GM19240 (cell line): ENCODE measurements at regions not wholly inside any gene's neighbourhood (a gene's known extent, or its start where the extent isn't known, plus 50 kb on each side); places are given as distances from the start of the nearest gene placed in this dataset.

ENCODE experiments used
- DNase-seq: peaks from one replicate; pipeline ENCODE4 v3.0.0; 2011; ENCODE audit warnings: low spot score; ENCODE audit not compliant: insufficient read length

DNA sequence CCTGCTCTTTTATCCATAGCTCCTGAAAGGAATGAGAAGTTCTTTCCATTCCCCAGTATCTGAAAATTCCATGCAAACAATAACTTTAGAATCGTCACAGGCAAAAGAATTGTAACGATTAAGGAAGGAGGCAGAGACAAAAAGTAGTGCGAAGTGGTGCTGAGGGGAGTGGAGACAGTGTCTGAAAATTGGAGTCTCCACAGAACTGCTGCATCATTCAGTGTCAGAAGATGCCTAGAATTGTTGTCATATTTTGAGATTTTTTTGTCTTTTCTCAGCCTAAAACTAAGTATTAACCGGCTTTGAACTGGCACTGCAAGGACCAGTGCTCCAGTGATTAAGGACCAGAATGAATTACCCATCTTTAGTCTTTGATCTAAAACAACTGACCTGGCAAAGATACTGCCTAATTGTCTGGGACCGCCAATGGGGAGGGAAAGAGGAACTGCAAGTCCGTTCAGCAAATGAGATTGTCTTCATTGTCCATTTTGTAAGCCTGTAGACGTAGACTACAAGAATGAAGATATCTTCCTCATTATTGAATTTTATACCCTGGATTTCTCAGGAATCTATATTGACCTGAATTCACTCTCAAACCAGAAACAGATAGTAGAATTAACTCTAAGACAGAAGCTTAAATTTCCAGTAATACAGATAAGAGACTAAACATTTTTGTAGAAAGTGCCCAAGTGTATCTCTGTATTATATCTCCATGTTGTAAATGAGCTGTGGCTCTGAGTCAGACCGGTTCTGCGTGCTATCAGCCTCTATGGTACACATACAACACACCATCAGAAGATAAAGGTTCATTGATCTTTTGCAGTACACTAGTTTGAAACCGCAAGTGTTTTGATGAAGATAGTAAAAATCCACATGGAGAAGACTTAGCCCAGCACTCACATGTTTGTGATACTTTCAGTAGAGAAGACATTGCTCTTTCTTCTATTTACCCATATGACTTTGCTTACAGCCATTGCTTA is 293.2 kb downstream of the EFNB2 start:
- DNase-seq: no peak

- no peak for DNase-seq
Observed at GRCh38 chr13:106238690-106239089, 296.8 kb downstream of the EFNB2 start.

DNA sequence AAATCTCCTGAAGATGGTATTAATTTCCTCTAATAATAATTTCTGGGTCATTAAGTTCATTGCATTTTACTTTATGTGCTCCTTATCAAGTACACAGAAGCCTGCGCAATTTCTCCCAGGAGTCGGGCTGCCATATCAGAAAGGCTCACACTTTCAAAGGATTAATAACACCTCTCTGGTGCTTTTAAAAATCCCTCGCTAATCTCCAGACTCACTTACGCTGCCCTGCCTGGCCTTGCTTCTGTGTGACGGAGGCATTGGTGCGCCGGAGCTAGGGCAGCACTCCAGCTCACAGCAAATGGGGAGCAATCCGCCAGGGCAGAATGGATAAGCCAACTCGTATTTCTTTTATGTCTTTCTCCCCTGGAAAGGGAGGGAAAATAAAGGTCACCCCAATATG is 300.8 kb downstream of the EFNB2 start:
- no peak for DNase-seq

GRCh38 chr13:106233134-106233735 is 302.2 kb downstream of the EFNB2 start:
- no peak for DNase-seq

- no peak for DNase-seq
Observed at GRCh38 chr13:106232681-106233080, 302.8 kb downstream of the EFNB2 start.

- no peak for DNase-seq
Observed at GRCh38 chr13:106230450-106230849, 305.0 kb downstream of the EFNB2 start.

DNA sequence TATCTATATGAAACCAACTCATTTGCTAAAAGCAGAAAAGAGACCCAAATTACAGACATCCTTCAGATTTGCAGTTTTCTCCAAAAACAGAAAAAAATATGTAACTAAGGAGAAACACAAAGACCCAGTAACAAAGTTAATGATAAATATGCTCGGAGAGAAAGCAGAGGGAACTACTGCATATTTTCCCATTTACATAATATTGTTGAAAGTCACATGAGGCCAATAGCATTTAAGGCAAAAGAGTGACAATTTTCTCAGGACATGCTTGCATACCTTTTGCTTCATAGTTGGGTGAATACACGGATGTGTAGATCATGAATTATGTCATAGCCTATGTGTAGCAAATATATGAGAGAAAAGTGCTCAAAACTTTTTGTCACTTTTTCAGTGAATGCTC is 310.3 kb downstream of the EFNB2 start:
- no peak for DNase-seq

- no peak for DNase-seq
Observed at GRCh38 chr13:106220211-106220610, 315.3 kb downstream of the EFNB2 start.

DNA sequence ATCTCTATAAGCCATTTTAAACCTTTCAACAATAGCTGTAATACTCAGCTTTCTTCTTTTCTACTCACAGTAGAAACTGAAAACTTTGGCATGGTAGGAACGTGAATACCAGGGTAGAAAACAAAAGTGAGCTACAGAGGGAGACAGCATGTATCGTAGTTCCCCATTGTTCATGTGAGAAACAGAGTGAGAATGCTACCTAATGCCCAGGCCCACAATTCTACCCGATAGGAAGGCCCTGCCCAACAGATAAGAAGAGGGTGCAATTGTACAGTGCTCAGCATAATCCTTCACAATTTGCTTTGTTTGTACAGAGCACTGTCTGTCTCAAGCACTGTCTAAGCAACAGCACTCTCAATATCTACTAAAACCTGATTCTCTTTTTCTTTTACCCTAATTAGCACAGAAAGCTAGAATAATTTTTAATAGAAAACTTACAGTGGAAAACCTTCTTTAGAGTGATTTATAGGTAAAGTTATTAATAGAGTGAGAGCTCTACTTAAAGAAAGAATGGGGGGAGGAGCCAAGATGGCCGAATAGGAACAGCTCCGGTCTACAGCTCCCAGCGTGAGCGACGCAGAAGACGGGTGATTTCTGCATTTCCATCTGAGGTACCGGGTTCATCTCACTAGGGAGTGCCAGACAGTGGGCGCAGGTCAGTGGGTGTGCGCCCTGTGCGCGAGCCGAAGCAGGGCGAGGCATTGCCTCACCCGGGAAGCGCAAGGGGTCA is 322.3 kb downstream of the EFNB2 start:
- no peak for DNase-seq

GRCh38 chr13:106212386-106213010 is 323.0 kb downstream of the EFNB2 start:
- DNase-seq: no peak

DNA sequence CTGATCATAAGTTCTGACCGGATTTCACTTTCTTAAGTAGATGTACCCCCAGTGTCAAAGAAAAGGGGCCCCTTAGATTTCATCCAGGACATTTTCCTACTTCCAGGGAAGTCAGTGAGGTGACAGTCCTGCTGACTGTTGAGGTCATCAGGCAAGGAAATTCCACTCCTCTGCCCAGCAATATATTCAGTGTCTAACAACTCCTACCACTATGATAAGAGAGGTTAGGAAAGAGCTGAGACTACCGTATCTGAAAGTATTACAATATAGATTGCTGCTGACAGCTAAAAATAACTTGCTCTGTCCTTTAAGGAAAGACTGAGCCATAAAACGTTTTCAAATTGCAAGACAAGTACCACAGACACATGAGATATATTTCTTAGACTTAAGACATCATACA is 325.1 kb downstream of the EFNB2 start:
- DNase-seq: no peak

GRCh38 chr13:106205871-106206270 is 329.6 kb downstream of the EFNB2 start:
- no peak for DNase-seq

DNA sequence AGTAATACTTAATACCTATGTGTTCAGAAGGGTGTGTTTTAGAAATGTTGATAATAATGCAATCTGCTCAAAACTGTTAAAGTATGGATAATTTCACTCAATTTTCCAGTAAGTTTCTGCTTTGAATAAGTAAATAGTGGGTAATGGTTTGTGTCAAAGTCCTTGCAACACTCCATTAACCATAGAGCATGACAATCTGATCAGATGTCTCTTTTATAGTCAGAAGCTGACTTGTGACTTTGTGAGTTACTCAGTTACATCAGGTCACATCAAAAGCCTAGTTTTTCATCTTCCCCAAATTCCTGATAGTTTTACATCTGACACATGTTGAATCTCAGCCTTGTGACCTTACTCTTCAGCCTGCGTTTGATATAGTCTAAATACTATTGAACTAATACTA is 338.0 kb downstream of the EFNB2 start:
- no peak for DNase-seq

DNA sequence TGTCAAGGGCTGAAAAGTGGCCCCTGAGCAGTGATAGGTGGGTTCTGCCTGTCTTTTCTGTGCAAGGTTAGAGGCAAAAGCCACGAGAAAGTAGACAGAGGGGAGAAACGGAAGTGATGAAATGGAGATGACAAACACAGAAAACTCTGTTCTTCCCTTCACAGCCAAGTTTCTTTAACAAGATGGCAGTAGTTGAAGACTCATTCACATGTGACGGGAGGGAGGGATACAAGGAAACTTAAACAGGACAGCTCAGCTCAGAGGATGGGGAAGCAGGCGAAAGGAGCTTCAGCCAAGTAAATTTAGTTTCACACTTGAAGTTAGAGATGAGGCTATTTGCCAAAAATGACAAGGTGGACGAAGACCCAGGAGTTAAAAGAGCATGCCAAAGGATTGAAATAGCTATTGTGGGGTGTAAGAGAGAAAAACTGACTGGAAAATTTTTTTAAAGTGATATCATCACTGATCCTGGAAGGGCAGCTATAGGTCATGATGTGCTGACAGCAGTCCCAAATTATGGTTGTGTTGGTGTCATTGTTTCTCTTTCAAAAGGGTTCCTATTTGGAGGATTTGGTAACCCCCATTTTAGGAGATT is 347.9 kb downstream of the EFNB2 start:
- DNase-seq: no peak

- DNase-seq: no peak
Observed at GRCh38 chr13:106187101-106187500, 348.4 kb downstream of the EFNB2 start.

DNA sequence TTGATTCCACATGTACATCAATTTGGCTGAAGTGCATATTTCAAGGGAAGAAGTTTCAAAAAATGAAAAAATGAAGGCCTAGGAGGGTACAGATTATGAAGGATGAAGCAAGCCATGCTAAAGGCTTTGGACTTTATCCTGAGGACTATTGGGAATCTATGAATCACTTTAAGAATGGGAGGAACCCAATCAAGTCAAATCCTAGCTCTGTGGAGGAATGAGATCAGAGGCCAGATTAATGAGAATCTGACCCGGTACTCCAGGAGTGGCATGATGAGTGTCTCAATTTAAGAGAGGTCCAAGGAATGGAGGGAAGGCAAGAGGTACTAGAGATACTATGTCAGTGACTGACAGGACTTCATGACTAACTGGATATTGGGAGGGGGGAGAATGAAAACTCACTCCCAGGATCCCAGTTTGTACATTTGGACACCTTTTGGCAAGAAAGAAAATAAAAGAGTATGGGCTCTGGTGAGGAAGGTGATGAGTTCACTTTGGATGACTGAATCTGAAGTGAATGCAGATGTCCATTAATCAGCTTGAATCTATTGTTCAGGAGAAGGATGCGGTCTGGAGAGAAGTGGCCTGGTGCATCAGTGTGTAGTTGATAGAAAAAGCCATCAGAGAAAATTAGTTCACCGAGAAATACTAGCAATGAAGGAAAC is 349.0 kb downstream of the EFNB2 start:
- no peak for DNase-seq

DNA sequence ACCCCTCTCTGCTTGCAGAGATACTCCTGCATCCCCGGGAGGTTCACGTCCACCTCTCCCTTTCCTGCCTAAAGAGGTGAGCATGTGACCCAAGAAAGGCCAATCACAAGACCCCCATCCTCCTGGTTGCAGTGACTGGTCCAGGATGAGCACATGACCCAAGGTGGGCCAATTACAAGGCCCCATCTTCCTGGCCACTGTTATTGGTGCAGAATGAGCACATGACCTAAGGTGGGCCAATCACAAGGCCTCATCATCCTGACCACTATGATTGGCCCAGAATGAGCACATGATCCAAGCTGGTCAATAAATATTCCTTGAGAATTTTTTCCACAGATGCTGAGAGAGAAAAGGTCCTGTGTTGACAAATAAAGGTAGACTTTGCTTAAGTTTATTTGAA is 350.7 kb downstream of the EFNB2 start:
- DNase-seq: no peak

DNA sequence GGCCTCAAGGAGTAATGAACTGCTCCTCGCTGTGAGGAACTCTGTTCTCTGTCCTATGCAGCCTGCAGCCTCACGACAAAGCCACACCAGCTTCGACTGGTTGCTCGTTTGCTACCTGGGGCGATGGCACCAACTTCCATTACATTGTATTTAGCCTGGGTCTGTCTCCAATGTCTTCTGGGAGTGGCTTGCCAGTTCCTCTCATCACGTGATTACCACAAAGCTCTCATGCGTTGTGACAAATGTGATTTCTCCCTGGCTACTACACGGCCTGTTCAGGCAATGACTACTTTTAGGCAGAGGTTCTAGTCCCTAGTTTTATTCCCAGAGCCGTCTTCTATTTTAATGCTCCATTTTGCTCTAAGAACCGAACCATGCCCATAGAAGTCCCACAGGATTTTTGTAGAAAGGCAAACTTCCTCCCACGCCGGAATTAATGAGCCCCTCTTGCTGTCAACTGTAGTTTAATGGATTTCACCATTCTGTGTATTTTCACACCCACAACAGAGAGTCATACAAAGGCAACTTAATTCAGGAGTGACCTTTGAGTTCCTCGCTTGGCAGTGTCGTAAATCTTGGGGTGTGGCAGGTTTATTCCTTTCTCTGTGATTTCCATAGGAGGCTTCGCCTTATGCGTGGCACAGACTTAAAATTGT is 351.9 kb downstream of the EFNB2 start:
- no peak for DNase-seq

- DNase-seq: no peak
Observed at GRCh38 chr13:106182404-106182803, 353.1 kb downstream of the EFNB2 start.

DNA sequence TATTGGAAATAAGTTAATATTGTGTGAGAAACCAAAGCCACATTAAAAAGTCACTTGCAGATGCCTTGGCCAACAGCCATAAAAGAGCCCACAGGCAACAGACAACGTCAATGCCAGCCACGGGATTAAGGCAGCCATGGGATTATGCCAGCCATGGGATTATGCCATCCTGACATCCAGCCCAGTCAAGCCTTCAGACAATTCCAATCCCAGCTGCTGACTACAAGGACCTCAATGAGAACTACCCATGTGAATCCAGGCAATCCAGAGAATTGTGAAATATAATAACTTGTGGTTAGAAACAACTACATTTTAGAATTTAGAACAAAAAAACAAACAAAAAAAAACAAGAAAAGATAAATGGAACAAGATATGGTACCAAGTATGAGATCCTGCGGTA is 356.6 kb downstream of the EFNB2 start:
- DNase-seq: no peak
